ENCODE measurements at regions not wholly inside any gene's neighbourhood (a gene's known extent, or its start where the extent isn't known, plus 50 kb on each side); places are given as distances from the start of the nearest gene placed in this dataset.

DNA sequence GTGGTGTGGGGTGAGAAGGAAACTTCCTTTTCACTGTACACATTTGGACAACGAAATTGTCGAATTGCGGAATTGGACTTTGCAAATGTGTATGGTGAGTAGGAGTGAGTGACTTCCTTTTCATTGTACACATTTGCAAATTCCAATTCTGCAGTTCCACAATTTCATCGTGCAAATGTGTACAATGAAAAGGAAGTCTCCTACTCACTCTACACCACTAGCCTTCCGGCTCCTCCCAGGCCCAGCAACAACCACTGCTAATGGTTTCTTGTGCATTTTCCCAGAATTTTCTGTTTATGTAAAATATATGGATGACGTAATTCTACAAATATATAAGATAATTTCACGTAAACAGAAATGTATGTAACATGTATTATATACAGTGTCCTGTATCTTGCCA is 118.5 kb downstream of the ARL4A start:
- intact Hi-C loops (cut with micrococcal nuclease) (no loop called here), dilution Hi-C loops (cut with MboI; ENCODE audit: extremely low pct_ligation_motif_present, low sequenced_read_pairs) (no loop called here)
- ChIA-PET POLR2A (no interaction called here), CTCF (no interaction called here)
- no peak overlapping the region for H3K4me2 ChIP-seq (ENCODE audit: insufficient read depth, low read length)
- no peaks in the 10 kb centered on the region for H3K9me1 ChIP-seq (replicated peaks; ENCODE audit: control insufficient read depth, extremely low read depth, insufficient read depth, low read length)
- H3K4me1 ChIP-seq (ENCODE audit: control insufficient read depth, extremely low read depth, insufficient read depth, low read length) = no peaks in the 10 kb centered on the region
- no peak overlapping the region for H3K27ac ChIP-seq (ENCODE audit: insufficient read depth, low read depth, low read length)
- no peaks in the 10 kb centered on the region for H3K79me2 ChIP-seq (ENCODE audit: control insufficient read depth, insufficient read depth, low read length)
- TF ChIP-seq EZH2 (IDR thresholded peaks at IDR 0.05; ENCODE audit: borderline replicate concordance, low read depth, low read length, severe bottlenecking) (no peak), POLR2AphosphoS5 (IDR thresholded peaks at IDR 0.05; ENCODE audit: insufficient read depth, low read depth, low read length) (no peak), GATA2 (IDR thresholded peaks at IDR 0.05; ENCODE audit: insufficient read depth, insufficient read length, low read depth, low read length) (no peak), FOS (IDR thresholded peaks at IDR 0.05; ENCODE audit: borderline replicate concordance, insufficient read depth, low read length) (no peak), JUN (IDR thresholded peaks at IDR 0.05; ENCODE audit: borderline replicate concordance, insufficient read depth, insufficient read length, low read depth) (no peak), MYC (IDR thresholded peaks at IDR 0.05; ENCODE audit: low read depth, low read length) (no peak), POLR2A (IDR thresholded peaks at IDR 0.05; ENCODE audit: low read depth, low read length) (no peak)
- TF ChIP-seq, protein P1, sequence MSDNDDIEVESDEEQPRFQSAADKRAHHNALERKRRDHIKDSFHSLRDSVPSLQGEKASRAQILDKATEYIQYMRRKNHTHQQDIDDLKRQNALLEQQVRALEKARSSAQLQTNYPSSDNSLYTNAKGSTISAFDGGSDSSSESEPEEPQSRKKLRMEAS (IDR thresholded peaks at IDR 0.05; ENCODE audit: insufficient read depth, insufficient read length) = no peak
- TF ChIP-seq, protein P2, sequence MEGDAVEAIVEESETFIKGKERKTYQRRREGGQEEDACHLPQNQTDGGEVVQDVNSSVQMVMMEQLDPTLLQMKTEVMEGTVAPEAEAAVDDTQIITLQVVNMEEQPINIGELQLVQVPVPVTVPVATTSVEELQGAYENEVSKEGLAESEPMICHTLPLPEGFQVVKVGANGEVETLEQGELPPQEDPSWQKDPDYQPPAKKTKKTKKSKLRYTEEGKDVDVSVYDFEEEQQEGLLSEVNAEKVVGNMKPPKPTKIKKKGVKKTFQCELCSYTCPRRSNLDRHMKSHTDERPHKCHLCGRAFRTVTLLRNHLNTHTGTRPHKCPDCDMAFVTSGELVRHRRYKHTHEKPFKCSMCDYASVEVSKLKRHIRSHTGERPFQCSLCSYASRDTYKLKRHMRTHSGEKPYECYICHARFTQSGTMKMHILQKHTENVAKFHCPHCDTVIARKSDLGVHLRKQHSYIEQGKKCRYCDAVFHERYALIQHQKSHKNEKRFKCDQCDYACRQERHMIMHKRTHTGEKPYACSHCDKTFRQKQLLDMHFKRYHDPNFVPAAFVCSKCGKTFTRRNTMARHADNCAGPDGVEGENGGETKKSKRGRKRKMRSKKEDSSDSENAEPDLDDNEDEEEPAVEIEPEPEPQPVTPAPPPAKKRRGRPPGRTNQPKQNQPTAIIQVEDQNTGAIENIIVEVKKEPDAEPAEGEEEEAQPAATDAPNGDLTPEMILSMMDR (IDR thresholded peaks at IDR 0.05; ENCODE audit: extremely low read depth in 1 of 2, insufficient read depth in 1 of 2, low read depth in 1 of 2, low read length in 2 of 2) = no peak
- H3K9me3 ChIP-seq (replicated peaks; ENCODE audit: control insufficient read depth, insufficient read depth, low read length) = no peaks in the 10 kb centered on the region
- no peaks in the 10 kb centered on the region for H3K36me3 ChIP-seq (ENCODE audit: control insufficient read depth in 2 of 2, extremely low read depth in 1 of 2, insufficient read depth in 2 of 2, low read length in 2 of 2)
- H4K20me1 ChIP-seq (replicated peaks; ENCODE audit: control insufficient read depth, extremely low read depth, insufficient read depth, low read length) = no peaks in the 10 kb centered on the region
- no peak overlapping the region for H3K4me3 ChIP-seq (replicated peaks in 1 of 3; ENCODE audit: insufficient read depth in 1 of 3, low read depth in 1 of 3, low read length in 3 of 3)
- H3K27me3 ChIP-seq (ENCODE audit: control insufficient read depth in 2 of 2, insufficient read depth in 2 of 2, low read length in 2 of 2) = no peaks in the 10 kb centered on the region
- DNase-seq (ENCODE audit: low read depth, low spot score) (no peak), FAIRE-seq (no peak)
- BruUV-seq (replicated peaks) = no TSS peak
- no peak overlapping the region for H2AFZ ChIP-seq (ENCODE audit: low read depth, low read length)
- no peak overlapping the region for H3K9ac ChIP-seq (replicated peaks; ENCODE audit: extremely low read depth, insufficient read depth, low read length)

Measured in endothelial cell of umbilical vein (primary cell).